K562 (cell line): ENCODE measurements at regions not wholly inside any gene's neighbourhood (a gene's known extent, or its start where the extent isn't known, plus 50 kb on each side); places are given as distances from the start of the nearest gene placed in this dataset.

ENCODE experiments used
- BRD9 ChIP-seq: fragments of 450-650 bp; IDR thresholded peaks from 2 replicates; pipeline ENCODE4 v1.6.1; 2018; ENCODE audit warnings: low read depth; ENCODE audit not compliant: partially characterized antibody
- E4F1 ChIP-seq: fragments of 250-450 bp; sonication (Bioruptor Pico); IDR thresholded peaks from 2 replicates; pipeline ENCODE4 v1.5.0; 2021; ENCODE audit warnings: mild to moderate bottlenecking, borderline replicate concordance
- KDM1A ChIP-seq, 2 experiments: fragments of 450-650 bp; IDR thresholded peaks; 2 replicates each; pipeline ENCODE4 v1.6.1; 2016; ENCODE audit warnings: mild to moderate bottlenecking in 2 of 2
- KLF13 ChIP-seq: fragments of 450-650 bp; IDR thresholded peaks from 2 replicates; pipeline ENCODE4 v1.6.1; 2016; ENCODE audit warnings: missing genetic modification characterization, low read depth, mild to moderate bottlenecking, missing compliant biosample characterization, moderate library complexity, borderline replicate concordance
- NFE2 ChIP-seq: IDR thresholded peaks from 2 replicates; pipeline ENCODE4 v1.6.1; 2014; ENCODE audit warnings: antibody characterized with exemption, low read depth
- POLR2AphosphoS5 ChIP-seq: IDR thresholded peaks from 2 replicates; pipeline ENCODE4 v1.6.1; 2011; ENCODE audit warnings: mild to moderate bottlenecking, low read depth, low read length, moderate library complexity; ENCODE audit not compliant: control insufficient read depth, insufficient read depth
- RBM15 ChIP-seq: fragments of 200-400 bp; formaldehyde crosslinking; IDR thresholded peaks from 2 replicates; pipeline ENCODE4 v1.6.1; 2018; ENCODE audit warnings: mild to moderate bottlenecking, low read length, moderate library complexity; ENCODE audit not compliant: insufficient read depth
- SLC30A9 ChIP-seq: fragments of 250-450 bp; sonication (Bioruptor Pico); IDR thresholded peaks from 2 replicates; pipeline ENCODE4 v1.8.0; 2022; ENCODE audit warnings: mild to moderate bottlenecking, moderate library complexity
- SMAD4 ChIP-seq: fragments of 250-450 bp; sonication (Bioruptor Pico); conservative IDR thresholded peaks from 2 replicates; pipeline ENCODE4 v1.8.0; 2021; ENCODE audit warnings: inconsistent platforms, mild to moderate bottlenecking, moderate library complexity
- SMARCA4 ChIP-seq: fragments of 450-650 bp; IDR thresholded peaks from 2 replicates; pipeline ENCODE4 v1.6.1; 2016
- TAL1 ChIP-seq: fragments of 450-650 bp; IDR thresholded peaks from 2 replicates; pipeline ENCODE4 v1.6.1; 2016; ENCODE audit warnings: mild to moderate bottlenecking
- TF ChIP-seq, protein P1 (sequence below), 2 experiments: fragments of 450-650 bp; formaldehyde crosslinking in 1 of 2; IDR thresholded peaks; 2 replicates each; pipeline versions ENCODE4 v1.4.0 to v1.6.1; 2014 to 2020; ENCODE audit warnings: mild to moderate bottlenecking in 2 of 2, borderline replicate concordance in 1 of 2, low read depth in 1 of 2

DNA sequence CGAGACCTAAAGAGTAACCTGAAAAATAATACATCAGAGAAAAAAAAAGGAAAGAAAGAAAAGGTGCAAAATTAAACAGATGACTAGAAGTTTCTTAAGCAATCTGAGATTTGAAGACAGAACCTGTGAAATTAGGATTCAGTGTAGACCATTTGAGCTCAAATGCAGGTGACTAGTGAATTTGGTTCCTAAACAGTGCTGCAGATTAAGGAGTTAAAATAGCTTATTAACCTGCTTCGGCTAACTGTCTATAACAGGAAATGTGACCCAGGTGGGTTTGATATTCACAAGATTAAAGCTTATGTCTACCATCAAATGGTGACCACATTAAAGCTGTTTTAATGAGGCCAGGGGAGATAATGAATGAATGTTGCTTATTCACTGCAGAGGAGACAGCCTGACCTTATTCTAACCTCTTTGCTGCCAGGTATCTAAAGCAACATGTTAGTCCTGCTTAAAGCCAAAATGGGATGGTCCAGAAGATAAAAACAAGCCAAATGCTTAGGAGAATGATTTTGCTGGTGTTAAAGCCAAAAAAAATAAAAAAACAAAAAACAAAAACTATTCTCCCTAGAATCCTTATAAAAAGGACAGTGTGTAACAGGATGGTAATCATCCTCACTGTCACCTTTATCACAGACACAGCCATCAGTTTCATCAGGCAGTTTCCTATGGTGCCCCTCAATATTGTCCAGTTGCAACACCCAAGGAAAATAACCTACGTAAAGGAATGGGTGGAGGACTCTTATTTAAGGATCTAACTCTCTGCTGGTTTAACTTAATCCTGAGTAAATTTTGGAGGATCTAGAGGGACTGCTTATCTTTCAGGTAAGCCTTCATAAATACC, 769.0 kb upstream of the ZEB2 start (continued):
- no peak for TF ChIP-seq KLF13 (tag)
- TF ChIP-seq POLR2AphosphoS5 = peak; percentile 41; the same call in 1 of the 2 replicates
- TF ChIP-seq KDM1A (IDR thresholded peaks at IDR 0.05) = peak in 1 of 2 experiments; percentile 57; a peak in 1 of 4 replicates
- no peak for TF ChIP-seq SLC30A9 (CRISPR knock-in tag)
- no peak for TF ChIP-seq BRD9
- peak; percentile 70; the same call in 1 of the 2 replicates for TF ChIP-seq NFE2
- peak; percentile 54; the same call in 1 of the 2 replicates for TF ChIP-seq SMAD4 (CRISPR knock-in tag)
- no peak for TF ChIP-seq E4F1 (CRISPR knock-in tag)
- no peak for TF ChIP-seq RBM15
- TF ChIP-seq SMARCA4 = peak; percentile 73
- TF ChIP-seq TAL1 = peak; percentile 85
- TF ChIP-seq, protein P1, sequence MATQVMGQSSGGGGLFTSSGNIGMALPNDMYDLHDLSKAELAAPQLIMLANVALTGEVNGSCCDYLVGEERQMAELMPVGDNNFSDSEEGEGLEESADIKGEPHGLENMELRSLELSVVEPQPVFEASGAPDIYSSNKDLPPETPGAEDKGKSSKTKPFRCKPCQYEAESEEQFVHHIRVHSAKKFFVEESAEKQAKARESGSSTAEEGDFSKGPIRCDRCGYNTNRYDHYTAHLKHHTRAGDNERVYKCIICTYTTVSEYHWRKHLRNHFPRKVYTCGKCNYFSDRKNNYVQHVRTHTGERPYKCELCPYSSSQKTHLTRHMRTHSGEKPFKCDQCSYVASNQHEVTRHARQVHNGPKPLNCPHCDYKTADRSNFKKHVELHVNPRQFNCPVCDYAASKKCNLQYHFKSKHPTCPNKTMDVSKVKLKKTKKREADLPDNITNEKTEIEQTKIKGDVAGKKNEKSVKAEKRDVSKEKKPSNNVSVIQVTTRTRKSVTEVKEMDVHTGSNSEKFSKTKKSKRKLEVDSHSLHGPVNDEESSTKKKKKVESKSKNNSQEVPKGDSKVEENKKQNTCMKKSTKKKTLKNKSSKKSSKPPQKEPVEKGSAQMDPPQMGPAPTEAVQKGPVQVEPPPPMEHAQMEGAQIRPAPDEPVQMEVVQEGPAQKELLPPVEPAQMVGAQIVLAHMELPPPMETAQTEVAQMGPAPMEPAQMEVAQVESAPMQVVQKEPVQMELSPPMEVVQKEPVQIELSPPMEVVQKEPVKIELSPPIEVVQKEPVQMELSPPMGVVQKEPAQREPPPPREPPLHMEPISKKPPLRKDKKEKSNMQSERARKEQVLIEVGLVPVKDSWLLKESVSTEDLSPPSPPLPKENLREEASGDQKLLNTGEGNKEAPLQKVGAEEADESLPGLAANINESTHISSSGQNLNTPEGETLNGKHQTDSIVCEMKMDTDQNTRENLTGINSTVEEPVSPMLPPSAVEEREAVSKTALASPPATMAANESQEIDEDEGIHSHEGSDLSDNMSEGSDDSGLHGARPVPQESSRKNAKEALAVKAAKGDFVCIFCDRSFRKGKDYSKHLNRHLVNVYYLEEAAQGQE (IDR thresholded peaks at IDR 0.05; ENCODE audit: borderline replicate concordance) = no peak
- TF ChIP-seq, protein P1 (CRISPR knock-in tag; IDR thresholded peaks at IDR 0.05; ENCODE audit: low read depth) = no peak
